BLaER1 (cell line): ENCODE measurements at regions not wholly inside any gene's neighbourhood (a gene's known extent, or its start where the extent isn't known, plus 50 kb on each side); places are given as distances from the start of the nearest gene placed in this dataset.
"Not testable (repeated sequence)": the region's sequence is repeated elsewhere in the genome, so short reads cannot be mapped to it uniquely, and the experiment has no call there.

Experiments used
- H3K27ac ChIP-seq: shearing (Covaris generic); formaldehyde crosslinking; 2 replicates; pipeline ENCODE4 v1.8.1; 2022
- H3K27me3 ChIP-seq: shearing (Covaris generic); formaldehyde crosslinking; 2 replicates; pipeline ENCODE4 v1.8.1; 2022
- H3K36me3 ChIP-seq: shearing (Covaris generic); formaldehyde crosslinking; 2 replicates; pipeline ENCODE4 v1.8.1; 2022
- H3K4me1 ChIP-seq: shearing (Covaris generic); formaldehyde crosslinking; 2 replicates; pipeline ENCODE4 v1.8.1; 2022
- H3K4me2 ChIP-seq: shearing (Covaris generic); formaldehyde crosslinking; 2 replicates; pipeline ENCODE4 v1.8.1; 2022
- H3K4me3 ChIP-seq: shearing (Covaris generic); formaldehyde crosslinking; 2 replicates; pipeline ENCODE4 v1.8.1; 2022
- H3K9ac ChIP-seq: shearing (Covaris generic); formaldehyde crosslinking; 2 replicates; pipeline ENCODE4 v1.8.1; 2022
- H3K9me3 ChIP-seq: shearing (Covaris generic); formaldehyde crosslinking; 2 replicates; pipeline ENCODE4 v1.8.1; 2022
- H4K20me1 ChIP-seq: shearing (Covaris generic); formaldehyde crosslinking; 2 replicates; pipeline ENCODE4 v1.8.1; 2022
- Cebpa-rat ChIP-seq: shearing (Covaris generic); IDR thresholded peaks from 2 replicates; pipeline ENCODE4 v1.8.1; 2022

- H4K20me1 ChIP-seq = no peaks in the 10 kb centered on the region
- peaks cover 12% of the 10 kb centered on the region for H3K9me3 ChIP-seq
- H3K36me3 ChIP-seq = no peaks in the 10 kb centered on the region
- no peak overlapping the region for H3K27ac ChIP-seq
- H3K4me1 ChIP-seq = no peaks in the 10 kb centered on the region
- no peak for TF ChIP-seq Cebpa-rat
- H3K9ac ChIP-seq = no peak overlapping the region
- no peaks in the 10 kb centered on the region for H3K27me3 ChIP-seq
- H3K4me3 ChIP-seq = no peak overlapping the region
- no peak overlapping the region for H3K4me2 ChIP-seq
These were observed 178.3 kb upstream of the LRATD1 start for GRCh38 chr2:14454202-14454601.

GRCh38 chr2:14459786-14460325 lies 172.7 kb upstream of the LRATD1 start:
- Histone ChIP-seq H3K27ac (no peak overlapping the region), H3K9ac (no peak overlapping the region), H3K4me2 (no peak overlapping the region), H3K4me3 (no peak overlapping the region), H4K20me1 (no peaks in the 10 kb centered on the region), H3K36me3 (no peaks in the 10 kb centered on the region), H3K27me3 (no peaks in the 10 kb centered on the region), H3K9me3 (peaks cover 17% of the 10 kb centered on the region), H3K4me1 (no peaks in the 10 kb centered on the region)
- TF ChIP-seq Cebpa-rat = no peak

GRCh38 chr2:14475994-14476393 lies 156.5 kb upstream of the LRATD1 start:
- Histone ChIP-seq H4K20me1 (no peaks in the 10 kb centered on the region), H3K36me3 (no peaks in the 10 kb centered on the region), H3K27me3 (no peaks in the 10 kb centered on the region), H3K4me2 (no peak overlapping the region), H3K4me3 (no peak overlapping the region), H3K9me3 (no peaks in the 10 kb centered on the region), H3K4me1 (no peaks in the 10 kb centered on the region), H3K9ac (no peak overlapping the region), H3K27ac (no peak overlapping the region)
- no peak for TF ChIP-seq Cebpa-rat

GRCh38 chr2:14479486-14479885 lies 153.0 kb upstream of the LRATD1 start:
- no peak overlapping the region for H3K4me2 ChIP-seq
- TF ChIP-seq Cebpa-rat = no peak
- H3K4me3 ChIP-seq = no peak overlapping the region
- H3K27ac ChIP-seq = no peak overlapping the region
- H3K4me1 ChIP-seq = no peaks in the 10 kb centered on the region
- no peak overlapping the region for H3K9ac ChIP-seq
- no peaks in the 10 kb centered on the region for H4K20me1 ChIP-seq
- H3K9me3 ChIP-seq = no peaks in the 10 kb centered on the region
- no peaks in the 10 kb centered on the region for H3K36me3 ChIP-seq
- H3K27me3 ChIP-seq = no peaks in the 10 kb centered on the region

GRCh38 chr2:14480120-14480519 lies 152.4 kb upstream of the LRATD1 start:
- H3K9ac ChIP-seq = no peak overlapping the region
- no peak overlapping the region for H3K4me2 ChIP-seq
- no peaks in the 10 kb centered on the region for H3K4me1 ChIP-seq
- H3K9me3 ChIP-seq = no peaks in the 10 kb centered on the region
- no peak overlapping the region for H3K27ac ChIP-seq
- H3K4me3 ChIP-seq = no peak overlapping the region
- H3K27me3 ChIP-seq = no peaks in the 10 kb centered on the region
- no peak for TF ChIP-seq Cebpa-rat
- no peaks in the 10 kb centered on the region for H4K20me1 ChIP-seq
- H3K36me3 ChIP-seq = no peaks in the 10 kb centered on the region

GRCh38 chr2:14480906-14481305 lies 151.6 kb upstream of the LRATD1 start:
- TF ChIP-seq Cebpa-rat = no peak
- no peak overlapping the region for H3K9ac ChIP-seq
- no peaks in the 10 kb centered on the region for H3K4me1 ChIP-seq
- no peaks in the 10 kb centered on the region for H3K36me3 ChIP-seq
- H4K20me1 ChIP-seq = no peaks in the 10 kb centered on the region
- no peaks in the 10 kb centered on the region for H3K9me3 ChIP-seq
- H3K4me2 ChIP-seq = no peak overlapping the region
- H3K4me3 ChIP-seq = no peak overlapping the region
- no peaks in the 10 kb centered on the region for H3K27me3 ChIP-seq
- H3K27ac ChIP-seq = no peak overlapping the region

GRCh38 chr2:14492920-14493503 lies 139.5 kb upstream of the LRATD1 start:
- Histone ChIP-seq H3K27ac (no peak overlapping the region), H3K36me3 (no peaks in the 10 kb centered on the region)

GRCh38 chr2:14494759-14495158 lies 137.8 kb upstream of the LRATD1 start:
- Histone ChIP-seq H3K4me1 (no peaks in the 10 kb centered on the region), H3K4me2 (no peak overlapping the region), H4K20me1 (no peaks in the 10 kb centered on the region), H3K9me3 (no peaks in the 10 kb centered on the region), H3K27me3 (no peaks in the 10 kb centered on the region), H3K27ac (no peak overlapping the region), H3K9ac (no peak overlapping the region), H3K4me3 (no peak overlapping the region), H3K36me3 (no peaks in the 10 kb centered on the region)
- TF ChIP-seq Cebpa-rat = no peak

More at GRCh38 chr2:14492920-14493503, 139.5 kb upstream of the LRATD1 start:
- Histone ChIP-seq H3K4me1 (no peaks in the 10 kb centered on the region), H3K27me3 (no peaks in the 10 kb centered on the region), H4K20me1 (no peaks in the 10 kb centered on the region), H3K9ac (no peak overlapping the region), H3K9me3 (no peaks in the 10 kb centered on the region), H3K4me3 (no peak overlapping the region), H3K4me2 (no peak overlapping the region)
- TF ChIP-seq Cebpa-rat = no peak

GRCh38 chr2:14501061-14501460 lies 131.5 kb upstream of the LRATD1 start:
- H3K4me1 ChIP-seq = no peaks in the 10 kb centered on the region
- H3K27ac ChIP-seq = no peak overlapping the region
- no peak overlapping the region for H3K9ac ChIP-seq
- H3K36me3 ChIP-seq = no peaks in the 10 kb centered on the region
- no peaks in the 10 kb centered on the region for H4K20me1 ChIP-seq
- H3K4me3 ChIP-seq = no peak overlapping the region
- no peaks in the 10 kb centered on the region for H3K9me3 ChIP-seq
- no peak for TF ChIP-seq Cebpa-rat
- H3K27me3 ChIP-seq = no peaks in the 10 kb centered on the region
- no peak overlapping the region for H3K4me2 ChIP-seq

- H3K9ac ChIP-seq, H4K20me1 ChIP-seq, H3K27me3 ChIP-seq, H3K4me3 ChIP-seq, H3K4me1 ChIP-seq, H3K36me3 ChIP-seq, H3K4me2 ChIP-seq, H3K9me3 ChIP-seq, H3K27ac ChIP-seq: not testable (repeated sequence)
These were observed 125.6 kb upstream of the LRATD1 start for GRCh38 chr2:14506955-14507354.

GRCh38 chr2:14511541-14511940 lies 121.0 kb upstream of the LRATD1 start:
- no peak for TF ChIP-seq Cebpa-rat
- peaks cover 5% of the 10 kb centered on the region; the same call in 1 of the 2 replicates for H3K9me3 ChIP-seq
- H3K27me3 ChIP-seq = no peaks in the 10 kb centered on the region
- H3K4me2 ChIP-seq = no peak overlapping the region
- H3K27ac ChIP-seq = no peak overlapping the region
- no peak overlapping the region for H3K9ac ChIP-seq
- no peaks in the 10 kb centered on the region for H4K20me1 ChIP-seq
- H3K36me3 ChIP-seq = no peaks in the 10 kb centered on the region
- H3K4me1 ChIP-seq = no peaks in the 10 kb centered on the region
- no peak overlapping the region for H3K4me3 ChIP-seq
